PC-9 (cell line): ENCODE measurements at regions not wholly inside any gene's neighbourhood (a gene's known extent, or its start where the extent isn't known, plus 50 kb on each side); places are given as distances from the start of the nearest gene placed in this dataset.

Source experiments
- BruUV-seq: library from RNA; stranded (reverse); fragments of 400-500 nt; replicated peaks from 2 replicates; lab custom pipeline; 2021; lab: Mats Ljungman, UMichigan
- CTCF ChIA-PET: fragments of 300-600 bp; sonication (Branson Sonifier 250); formaldehyde crosslinking; loops from one replicate; lab custom pipeline; 2022; ENCODE audit warnings: antibody characterized with exemption; lab: Charles Lee
- POLR2A ChIA-PET: fragments of 300-600 bp; sonication (Branson Sonifier 250); formaldehyde crosslinking; loops from one replicate; lab custom pipeline; 2022; ENCODE audit warnings: antibody characterized with exemption; ENCODE audit not compliant: unreplicated experiment; lab: Charles Lee
- DNase-seq, 2 experiments: peaks; one replicate each; pipeline versions ENCODE4 v3.0.0 to v3.0.0-alpha.2; 2015 to 2022; ENCODE audit warnings: mixed read lengths in 1 of 2
- H2AFZ ChIP-seq: fragments of 200-600 bp; sonication (generic); 2 replicates; pipeline ENCODE4 v1.8.1; 2017; ENCODE audit warnings: antibody characterized with exemption
- H3F3A ChIP-seq: fragments of 200-600 bp; sonication (generic); 2 replicates; pipeline ENCODE4 v1.8.1; 2017; ENCODE audit warnings: antibody characterized with exemption, mild to moderate bottlenecking, low read depth; ENCODE audit not compliant: insufficient read depth
- H3K27ac ChIP-seq: fragments of 200-600 bp; sonication (generic); 2 replicates; pipeline ENCODE4 v1.6.1; 2016; ENCODE audit warnings: mixed run types
- H3K27me3 ChIP-seq: fragments of 200-600 bp; sonication (generic); 2 replicates; pipeline ENCODE4 v1.6.1; 2016; ENCODE audit warnings: low read depth, mixed run types; ENCODE audit not compliant: insufficient read depth
- H3K36me3 ChIP-seq: fragments of 200-600 bp; sonication (generic); 2 replicates; pipeline ENCODE4 v1.6.1; 2016; ENCODE audit warnings: low read depth, mixed run types
- H3K4me1 ChIP-seq: fragments of 200-600 bp; sonication (generic); replicated peaks from 2 replicates; pipeline ENCODE4 v1.6.1; 2016; ENCODE audit warnings: mixed run types; ENCODE audit not compliant: insufficient read depth
- H3K4me2 ChIP-seq: fragments of 200-600 bp; sonication (generic); 2 replicates; pipeline ENCODE4 v1.6.1; 2017; ENCODE audit warnings: mixed run types
- H3K4me3 ChIP-seq: fragments of 200-600 bp; sonication (generic); 2 replicates; pipeline ENCODE4 v1.6.1; 2016; ENCODE audit warnings: mixed run types
- H3K79me2 ChIP-seq: fragments of 200-600 bp; sonication (generic); 2 replicates; pipeline ENCODE4 v1.6.1; 2017; ENCODE audit warnings: low read depth, mixed run types
- H3K9me2 ChIP-seq: fragments of 200-600 bp; sonication (generic); 2 replicates; pipeline ENCODE4 v1.8.1; 2017; ENCODE audit warnings: mild to moderate bottlenecking; ENCODE audit not compliant: insufficient read depth
- H3K9me3 ChIP-seq: fragments of 200-600 bp; sonication (generic); 2 replicates; pipeline ENCODE4 v1.8.1; 2016; ENCODE audit warnings: low read depth; ENCODE audit not compliant: insufficient read depth
- H4K20me1 ChIP-seq: fragments of 200-600 bp; sonication (generic); 2 replicates; pipeline ENCODE4 v1.8.1; 2017; ENCODE audit not compliant: insufficient read depth
- CTCF ChIP-seq: fragments of 200-600 bp; sonication (generic); conservative IDR thresholded peaks from 2 replicates; pipeline ENCODE4 v1.6.1; 2017; ENCODE audit warnings: mixed run types, antibody characterized with exemption, mild to moderate bottlenecking, moderate library complexity
- EZH2 ChIP-seq: fragments of 200-600 bp; sonication (generic); IDR thresholded peaks from 2 replicates; pipeline ENCODE4 v1.8.0; 2017; ENCODE audit warnings: antibody characterized with exemption, low read depth
- intact Hi-C: fragments of 100-400 bp; cut with micrococcal nuclease; formaldehyde crosslinking; loops from one replicate; pipeline ENCODE4 v1.10.0; 2022; ENCODE audit not compliant: unreplicated experiment

GRCh38 chr11:42195289-42196013 is 736.0 kb upstream of the LRRC4C start:
- no peaks in the 10 kb centered on the region for H3K4me1 ChIP-seq
- no peaks in the 10 kb centered on the region for H3K36me3 ChIP-seq
- no peaks in the 10 kb centered on the region for H3K79me2 ChIP-seq
- H3F3A ChIP-seq: no peaks in the 10 kb centered on the region
- no peak overlapping the region for H3K4me3 ChIP-seq
- no peak for TF ChIP-seq CTCF
- no peak for TF ChIP-seq EZH2
- intact Hi-C loops: no loop called here
- no peaks in the 10 kb centered on the region for H3K9me2 ChIP-seq
- H3K9me3 ChIP-seq: no peaks in the 10 kb centered on the region
- ChIA-PET CTCF (no interaction called here), POLR2A (no interaction called here)
- H3K4me2 ChIP-seq: no peak overlapping the region
- no peak overlapping the region for H2AFZ ChIP-seq
- DNase-seq: no peak
- H3K27me3 ChIP-seq: no peaks in the 10 kb centered on the region
- no peak overlapping the region for H3K27ac ChIP-seq
- no peaks in the 10 kb centered on the region for H4K20me1 ChIP-seq
- BruUV-seq: no TSS peak

GRCh38 chr11:42200311-42200710 is 740.9 kb upstream of the LRRC4C start:
- H3K27me3 ChIP-seq: no peaks in the 10 kb centered on the region
- no peaks in the 10 kb centered on the region for H3K36me3 ChIP-seq
- H3K27ac ChIP-seq: no peak overlapping the region
- no peaks in the 10 kb centered on the region for H3F3A ChIP-seq
- CTCF ChIA-PET: no interaction called here
- no peak overlapping the region for H3K4me3 ChIP-seq
- intact Hi-C loops: no loop called here
- TF ChIP-seq CTCF: no peak
- TF ChIP-seq EZH2: no peak
- H3K4me2 ChIP-seq: no peak overlapping the region
- POLR2A ChIA-PET: no interaction called here
- H3K4me1 ChIP-seq: no peaks in the 10 kb centered on the region
- H4K20me1 ChIP-seq: no peaks in the 10 kb centered on the region
- H2AFZ ChIP-seq: no peak overlapping the region
- BruUV-seq: no TSS peak
- no peaks in the 10 kb centered on the region for H3K79me2 ChIP-seq
- no peaks in the 10 kb centered on the region for H3K9me2 ChIP-seq
- H3K9me3 ChIP-seq: no peaks in the 10 kb centered on the region
- DNase-seq: no peak

GRCh38 chr11:42201603-42202148 is 742.2 kb upstream of the LRRC4C start:
- no peak overlapping the region for H3K4me2 ChIP-seq
- no peaks in the 10 kb centered on the region for H3K9me2 ChIP-seq
- no TSS peak for BruUV-seq
- H3K9me3 ChIP-seq: no peaks in the 10 kb centered on the region
- H3K4me3 ChIP-seq: no peak overlapping the region
- TF ChIP-seq CTCF (no peak), EZH2 (no peak)
- H3K27ac ChIP-seq: no peak overlapping the region
- no peak overlapping the region for H2AFZ ChIP-seq
- no peaks in the 10 kb centered on the region for H3K79me2 ChIP-seq
- no peaks in the 10 kb centered on the region for H4K20me1 ChIP-seq
- no peaks in the 10 kb centered on the region for H3K4me1 ChIP-seq
- CTCF ChIA-PET: no interaction called here
- no peak for DNase-seq
- H3K27me3 ChIP-seq: no peaks in the 10 kb centered on the region
- intact Hi-C loops: no loop called here
- POLR2A ChIA-PET: no interaction called here
- no peaks in the 10 kb centered on the region for H3F3A ChIP-seq
- no peaks in the 10 kb centered on the region for H3K36me3 ChIP-seq
